ENCODE measurements at regions not wholly inside any gene's neighbourhood (a gene's known extent, or its start where the extent isn't known, plus 50 kb on each side); places are given as distances from the start of the nearest gene placed in this dataset.

- no peaks in the 10 kb centered on the region for H3K36me3 ChIP-seq (replicated peaks; ENCODE audit: insufficient read depth, low read length)
- H3K4me2 ChIP-seq (ENCODE audit: low read depth, low read length): no peak overlapping the region
- no peaks in the 10 kb centered on the region for H4K20me1 ChIP-seq (ENCODE audit: insufficient read depth, low read length)
- H3K27ac ChIP-seq (ENCODE audit: low read length): no peak overlapping the region
- no peak overlapping the region for H3K9ac ChIP-seq (ENCODE audit: low read length)
- no peaks in the 10 kb centered on the region for H3K27me3 ChIP-seq (replicated peaks; ENCODE audit: insufficient read depth, low read length)
- H3K4me3 ChIP-seq (ENCODE audit: low read length): no peak overlapping the region
- H3F3A ChIP-seq (ENCODE audit: insufficient read depth, low read length): no peaks in the 10 kb centered on the region
- no peak for TF ChIP-seq EZH2phosphoT487 (IDR thresholded peaks at IDR 0.05; ENCODE audit: low read length)
- TF ChIP-seq EZH2 (optimal IDR thresholded peaks at IDR 0.05; ENCODE audit: low read depth, low read length): no peak
- no peak for TF ChIP-seq CTCF (IDR thresholded peaks at IDR 0.05; ENCODE audit: low read length)
- no peaks in the 10 kb centered on the region for H3K79me2 ChIP-seq (ENCODE audit: low read length)
- no peaks in the 10 kb centered on the region for H3K9me2 ChIP-seq (replicated peaks; ENCODE audit: insufficient read depth, low read length)
- no peak for DNase-seq
- H3K4me1 ChIP-seq (ENCODE audit: low read length): no peaks in the 10 kb centered on the region
- no peaks in the 10 kb centered on the region for H3K9me3 ChIP-seq (replicated peaks; ENCODE audit: insufficient read depth, low read length)
- H2AFZ ChIP-seq (ENCODE audit: low read length): no peak overlapping the region
Observed at GRCh38 chr14:30309405-30309804, 249.6 kb upstream of the G2E3 start.

DNA sequence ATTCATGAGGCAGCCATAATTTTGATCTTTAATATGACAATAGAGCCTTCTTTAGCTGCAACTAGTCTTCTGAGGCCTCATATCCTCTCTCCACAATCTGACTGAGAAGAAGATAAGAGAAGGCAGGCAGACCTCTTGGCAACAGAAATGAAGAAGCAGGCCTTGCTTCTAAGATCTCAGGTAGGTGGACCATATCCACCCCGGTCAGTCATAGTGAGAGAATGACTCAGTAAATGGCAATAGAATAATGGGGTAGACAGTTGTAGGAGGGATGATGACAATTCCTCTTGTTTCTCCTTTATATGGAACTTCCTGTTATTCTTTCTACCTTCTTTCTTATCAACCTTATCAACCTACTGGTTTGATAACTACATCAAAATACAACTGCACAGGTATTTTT, 246.7 kb upstream of the G2E3 start:
- no peaks in the 10 kb centered on the region for H4K20me1 ChIP-seq (ENCODE audit: insufficient read depth, low read length)
- no peaks in the 10 kb centered on the region for H3K27me3 ChIP-seq (replicated peaks; ENCODE audit: insufficient read depth, low read length)
- no peaks in the 10 kb centered on the region for H3F3A ChIP-seq (ENCODE audit: insufficient read depth, low read length)
- no peak overlapping the region for H3K9ac ChIP-seq (ENCODE audit: low read length)
- H3K36me3 ChIP-seq (replicated peaks; ENCODE audit: insufficient read depth, low read length): no peaks in the 10 kb centered on the region
- H3K9me2 ChIP-seq (replicated peaks; ENCODE audit: insufficient read depth, low read length): no peaks in the 10 kb centered on the region
- no peak overlapping the region for H3K27ac ChIP-seq (ENCODE audit: low read length)
- H3K4me3 ChIP-seq (ENCODE audit: low read length): no peak overlapping the region
- no peak for DNase-seq
- no peaks in the 10 kb centered on the region for H3K4me1 ChIP-seq (ENCODE audit: low read length)
- no peak overlapping the region for H3K4me2 ChIP-seq (ENCODE audit: low read depth, low read length)
- no peaks in the 10 kb centered on the region for H3K79me2 ChIP-seq (ENCODE audit: low read length)
- TF ChIP-seq EZH2phosphoT487 (IDR thresholded peaks at IDR 0.05; ENCODE audit: low read length): no peak
- TF ChIP-seq EZH2 (optimal IDR thresholded peaks at IDR 0.05; ENCODE audit: low read depth, low read length): no peak
- no peak for TF ChIP-seq CTCF (IDR thresholded peaks at IDR 0.05; ENCODE audit: low read length)
- H2AFZ ChIP-seq (ENCODE audit: low read length): no peak overlapping the region
- no peaks in the 10 kb centered on the region for H3K9me3 ChIP-seq (replicated peaks; ENCODE audit: insufficient read depth, low read length)

- Histone ChIP-seq H3K36me3 (replicated peaks; ENCODE audit: insufficient read depth, low read length) (no peaks in the 10 kb centered on the region), H3K4me3 (ENCODE audit: low read length) (no peak overlapping the region), H3K79me2 (ENCODE audit: low read length) (no peaks in the 10 kb centered on the region), H3K9ac (ENCODE audit: low read length) (no peak overlapping the region), H3K27me3 (replicated peaks; ENCODE audit: insufficient read depth, low read length) (no peaks in the 10 kb centered on the region), H3K9me2 (replicated peaks; ENCODE audit: insufficient read depth, low read length) (no peaks in the 10 kb centered on the region), H3K4me1 (ENCODE audit: low read length) (no peaks in the 10 kb centered on the region), H2AFZ (ENCODE audit: low read length) (no peak overlapping the region), H3F3A (ENCODE audit: insufficient read depth, low read length) (no peaks in the 10 kb centered on the region), H4K20me1 (ENCODE audit: insufficient read depth, low read length) (no peaks in the 10 kb centered on the region), H3K4me2 (ENCODE audit: low read depth, low read length) (no peak overlapping the region), H3K9me3 (replicated peaks; ENCODE audit: insufficient read depth, low read length) (no peaks in the 10 kb centered on the region), H3K27ac (ENCODE audit: low read length) (no peak overlapping the region)
- TF ChIP-seq EZH2phosphoT487 (IDR thresholded peaks at IDR 0.05; ENCODE audit: low read length): no peak
- no peak for TF ChIP-seq CTCF (IDR thresholded peaks at IDR 0.05; ENCODE audit: low read length)
- TF ChIP-seq EZH2 (optimal IDR thresholded peaks at IDR 0.05; ENCODE audit: low read depth, low read length): no peak
- DNase-seq: no peak
Observed at GRCh38 chr14:30317729-30318128, 241.2 kb upstream of the G2E3 start.
